Neural cell (in vitro differentiated cells): ENCODE measurements at regions not wholly inside any gene's neighbourhood (a gene's known extent, or its start where the extent isn't known, plus 50 kb on each side); places are given as distances from the start of the nearest gene placed in this dataset.
"Not testable (repeated sequence)": the region's sequence is repeated elsewhere in the genome, so short reads cannot be mapped to it uniquely, and the experiment has no call there.

Source experiments
- H2AFZ ChIP-seq: fragments of 200-600, 300-800 bp; sonication (generic), shearing (Covaris generic); 2 replicates; pipeline ENCODE4 v1.6.0; 2014; ENCODE audit warnings: low read depth, mild to moderate bottlenecking, antibody characterized with exemption, low read length, moderate library complexity
- H3F3A ChIP-seq: fragments of 200-600 bp; shearing (Covaris generic); 2 replicates; pipeline ENCODE4 v1.6.1; 2016; ENCODE audit warnings: mild to moderate bottlenecking, moderate library complexity, mixed read lengths, antibody characterized with exemption, low read length; ENCODE audit not compliant: insufficient read depth, poor library complexity, severe bottlenecking
- H3K27ac ChIP-seq: fragments of 200-600, 300-800 bp; sonication (generic), shearing (Covaris generic); 2 replicates; pipeline ENCODE4 v1.5.1; 2014; ENCODE audit warnings: mild to moderate bottlenecking, low read length, moderate library complexity
- H3K27me3 ChIP-seq: fragments of 300-800, 200-600 bp; sonication (generic), shearing (Covaris generic); 2 replicates; pipeline ENCODE4 v1.6.0; 2014; ENCODE audit warnings: mild to moderate bottlenecking, low read depth, low read length, moderate library complexity; ENCODE audit not compliant: insufficient read depth
- H3K36me3 ChIP-seq: fragments of 300-800, 200-600 bp; sonication (generic), shearing (Covaris generic); 2 replicates; pipeline ENCODE4 v1.5.1; 2014; ENCODE audit warnings: mild to moderate bottlenecking, antibody characterized with exemption, low read length, moderate library complexity; ENCODE audit not compliant: insufficient read depth
- H3K4me2 ChIP-seq: fragments of 300-800, 200-600 bp; sonication (generic), shearing (Covaris generic); 2 replicates; pipeline ENCODE4 v1.6.0; 2014; ENCODE audit warnings: mild to moderate bottlenecking, low read length
- H3K4me3 ChIP-seq: fragments of 300-800, 200-600 bp; sonication (generic), shearing (Covaris generic); 2 replicates; pipeline ENCODE4 v1.5.1; 2014; ENCODE audit warnings: mild to moderate bottlenecking, low read length, moderate library complexity
- H3K79me2 ChIP-seq: fragments of 200-600 bp; shearing (Covaris generic); replicated peaks from 2 replicates; pipeline ENCODE4 v1.6.0; 2014; ENCODE audit warnings: mild to moderate bottlenecking, low read length, moderate library complexity; ENCODE audit not compliant: insufficient read depth
- H3K9ac ChIP-seq: fragments of 300-800, 200-600 bp; sonication (generic), shearing (Covaris generic); 2 replicates; pipeline ENCODE4 v1.6.1; 2016; ENCODE audit warnings: mild to moderate bottlenecking, low read length, mixed read lengths
- H3K9me2 ChIP-seq: fragments of 200-600 bp; shearing (Covaris generic); 2 replicates; pipeline ENCODE4 v1.6.1; 2016; ENCODE audit warnings: mild to moderate bottlenecking, low read length, mixed read lengths; ENCODE audit not compliant: insufficient read depth
- H3K9me3 ChIP-seq: fragments of 200-600, 300-800 bp; sonication (generic), shearing (Covaris generic); 2 replicates; pipeline ENCODE4 v1.6.1; 2016; ENCODE audit warnings: mild to moderate bottlenecking, mixed run types, low read length, moderate library complexity, mixed read lengths
- H4K20me1 ChIP-seq: fragments of 200-600 bp; shearing (Covaris generic); 2 replicates; pipeline ENCODE4 v1.6.1; 2016; ENCODE audit warnings: mild to moderate bottlenecking, mixed run types; ENCODE audit not compliant: insufficient read depth
- EP300 ChIP-seq: fragments of 450-650 bp; conservative IDR thresholded peaks from 2 replicates; pipeline ENCODE4 v1.6.1; 2014; ENCODE audit warnings: antibody characterized with exemption, mild to moderate bottlenecking, moderate library complexity; ENCODE audit not compliant: poor library complexity, severe bottlenecking
- EZH2 ChIP-seq: fragments of 200-600, 300-800 bp; shearing (Covaris generic), sonication (generic); IDR thresholded peaks from 2 replicates; pipeline ENCODE4 v1.6.1; 2014; ENCODE audit warnings: antibody characterized with exemption, low read length, borderline replicate concordance, mild to moderate bottlenecking; ENCODE audit not compliant: insufficient read depth, poor library complexity, severe bottlenecking
- MXI1 ChIP-seq: fragments of 450-650 bp; conservative IDR thresholded peaks from 2 replicates; pipeline ENCODE4 v1.6.1; 2014; ENCODE audit warnings: antibody characterized with exemption, mild to moderate bottlenecking; ENCODE audit not compliant: poor library complexity, severe bottlenecking
- POLR2AphosphoS5 ChIP-seq: IDR thresholded peaks from 2 replicates; pipeline ENCODE4 v1.6.1; 2012
- RAD21 ChIP-seq: fragments of 450-650 bp; conservative IDR thresholded peaks from 2 replicates; pipeline ENCODE4 v1.6.1; 2014; ENCODE audit warnings: antibody characterized with exemption, mild to moderate bottlenecking, moderate library complexity
- SMC3 ChIP-seq: fragments of 450-650 bp; conservative IDR thresholded peaks from 2 replicates; pipeline ENCODE4 v1.6.1; 2014; ENCODE audit warnings: antibody characterized with exemption, mild to moderate bottlenecking, moderate library complexity; ENCODE audit not compliant: poor library complexity
- TAF1 ChIP-seq: IDR thresholded peaks from 2 replicates; pipeline ENCODE4 v1.6.1; 2012; ENCODE audit warnings: low read depth
- TF ChIP-seq, protein P1 (sequence below): fragments of 450-650 bp; IDR thresholded peaks from 2 replicates; pipeline ENCODE4 v1.5.1; 2014; ENCODE audit warnings: antibody characterized with exemption, mild to moderate bottlenecking, moderate library complexity; ENCODE audit not compliant: poor library complexity, severe bottlenecking
- TF ChIP-seq, protein P2 (sequence below): IDR thresholded peaks from 2 replicates; pipeline ENCODE4 v1.6.1; 2012; ENCODE audit warnings: borderline replicate concordance

DNA sequence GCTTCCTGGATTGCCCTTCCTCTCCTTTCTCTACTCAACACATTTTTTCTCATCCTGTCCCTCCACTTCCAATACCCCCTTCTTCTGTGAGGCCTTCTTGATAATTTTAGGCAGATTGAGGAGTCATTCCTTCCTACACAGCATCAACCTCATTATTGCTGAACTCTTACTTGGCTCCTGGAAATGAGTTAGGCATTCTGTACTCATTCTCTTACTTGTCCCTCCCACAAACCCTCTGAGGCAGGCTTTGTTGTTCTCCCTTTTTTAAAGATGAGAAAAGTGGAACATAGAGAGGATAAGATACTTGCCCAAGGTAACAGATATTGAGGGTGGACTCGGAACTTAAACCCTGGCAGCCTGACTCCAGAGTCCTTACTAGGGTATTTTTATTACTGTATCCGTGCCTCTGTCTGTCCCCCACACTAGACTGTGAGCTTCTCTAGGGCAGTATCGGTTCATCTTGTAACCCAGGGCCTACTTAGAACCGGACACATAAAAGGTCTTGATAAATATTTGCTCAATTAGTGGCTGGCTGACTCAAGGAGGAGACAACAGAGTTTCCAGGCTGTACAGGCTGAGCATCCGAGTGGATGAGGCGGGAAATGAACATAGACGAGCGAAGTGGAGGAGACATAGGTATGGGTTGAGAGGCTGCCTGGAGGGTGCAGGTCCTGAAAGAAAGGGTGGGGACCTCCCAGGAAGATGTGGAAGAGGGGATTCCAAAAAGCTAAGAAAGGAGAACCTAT lies 148.7 kb upstream of the ATP2B2 start:
- Histone ChIP-seq H3K4me2 (no peak overlapping the region), H4K20me1 (no peaks in the 10 kb centered on the region), H3K9me2 (no peaks in the 10 kb centered on the region), H3K4me3 (no peak overlapping the region), H2AFZ (no peak overlapping the region), H3K27me3 (no peaks in the 10 kb centered on the region), H3K9ac (no peak overlapping the region), H3K79me2 (no peaks in the 10 kb centered on the region), H3F3A (no peaks in the 10 kb centered on the region), H3K36me3 (no peaks in the 10 kb centered on the region), H3K27ac (no peak overlapping the region), H3K9me3 (no peaks in the 10 kb centered on the region)
- no peak for TF ChIP-seq EZH2
- no peak for TF ChIP-seq POLR2AphosphoS5
- TF ChIP-seq MXI1, result no peak
- no peak for TF ChIP-seq TAF1
- TF ChIP-seq, protein P1, sequence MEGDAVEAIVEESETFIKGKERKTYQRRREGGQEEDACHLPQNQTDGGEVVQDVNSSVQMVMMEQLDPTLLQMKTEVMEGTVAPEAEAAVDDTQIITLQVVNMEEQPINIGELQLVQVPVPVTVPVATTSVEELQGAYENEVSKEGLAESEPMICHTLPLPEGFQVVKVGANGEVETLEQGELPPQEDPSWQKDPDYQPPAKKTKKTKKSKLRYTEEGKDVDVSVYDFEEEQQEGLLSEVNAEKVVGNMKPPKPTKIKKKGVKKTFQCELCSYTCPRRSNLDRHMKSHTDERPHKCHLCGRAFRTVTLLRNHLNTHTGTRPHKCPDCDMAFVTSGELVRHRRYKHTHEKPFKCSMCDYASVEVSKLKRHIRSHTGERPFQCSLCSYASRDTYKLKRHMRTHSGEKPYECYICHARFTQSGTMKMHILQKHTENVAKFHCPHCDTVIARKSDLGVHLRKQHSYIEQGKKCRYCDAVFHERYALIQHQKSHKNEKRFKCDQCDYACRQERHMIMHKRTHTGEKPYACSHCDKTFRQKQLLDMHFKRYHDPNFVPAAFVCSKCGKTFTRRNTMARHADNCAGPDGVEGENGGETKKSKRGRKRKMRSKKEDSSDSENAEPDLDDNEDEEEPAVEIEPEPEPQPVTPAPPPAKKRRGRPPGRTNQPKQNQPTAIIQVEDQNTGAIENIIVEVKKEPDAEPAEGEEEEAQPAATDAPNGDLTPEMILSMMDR, result no peak
- no peak for TF ChIP-seq RAD21
- TF ChIP-seq, protein P2, sequence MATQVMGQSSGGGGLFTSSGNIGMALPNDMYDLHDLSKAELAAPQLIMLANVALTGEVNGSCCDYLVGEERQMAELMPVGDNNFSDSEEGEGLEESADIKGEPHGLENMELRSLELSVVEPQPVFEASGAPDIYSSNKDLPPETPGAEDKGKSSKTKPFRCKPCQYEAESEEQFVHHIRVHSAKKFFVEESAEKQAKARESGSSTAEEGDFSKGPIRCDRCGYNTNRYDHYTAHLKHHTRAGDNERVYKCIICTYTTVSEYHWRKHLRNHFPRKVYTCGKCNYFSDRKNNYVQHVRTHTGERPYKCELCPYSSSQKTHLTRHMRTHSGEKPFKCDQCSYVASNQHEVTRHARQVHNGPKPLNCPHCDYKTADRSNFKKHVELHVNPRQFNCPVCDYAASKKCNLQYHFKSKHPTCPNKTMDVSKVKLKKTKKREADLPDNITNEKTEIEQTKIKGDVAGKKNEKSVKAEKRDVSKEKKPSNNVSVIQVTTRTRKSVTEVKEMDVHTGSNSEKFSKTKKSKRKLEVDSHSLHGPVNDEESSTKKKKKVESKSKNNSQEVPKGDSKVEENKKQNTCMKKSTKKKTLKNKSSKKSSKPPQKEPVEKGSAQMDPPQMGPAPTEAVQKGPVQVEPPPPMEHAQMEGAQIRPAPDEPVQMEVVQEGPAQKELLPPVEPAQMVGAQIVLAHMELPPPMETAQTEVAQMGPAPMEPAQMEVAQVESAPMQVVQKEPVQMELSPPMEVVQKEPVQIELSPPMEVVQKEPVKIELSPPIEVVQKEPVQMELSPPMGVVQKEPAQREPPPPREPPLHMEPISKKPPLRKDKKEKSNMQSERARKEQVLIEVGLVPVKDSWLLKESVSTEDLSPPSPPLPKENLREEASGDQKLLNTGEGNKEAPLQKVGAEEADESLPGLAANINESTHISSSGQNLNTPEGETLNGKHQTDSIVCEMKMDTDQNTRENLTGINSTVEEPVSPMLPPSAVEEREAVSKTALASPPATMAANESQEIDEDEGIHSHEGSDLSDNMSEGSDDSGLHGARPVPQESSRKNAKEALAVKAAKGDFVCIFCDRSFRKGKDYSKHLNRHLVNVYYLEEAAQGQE, result no peak
- no peak for TF ChIP-seq SMC3
- no peak for TF ChIP-seq EP300

DNA sequence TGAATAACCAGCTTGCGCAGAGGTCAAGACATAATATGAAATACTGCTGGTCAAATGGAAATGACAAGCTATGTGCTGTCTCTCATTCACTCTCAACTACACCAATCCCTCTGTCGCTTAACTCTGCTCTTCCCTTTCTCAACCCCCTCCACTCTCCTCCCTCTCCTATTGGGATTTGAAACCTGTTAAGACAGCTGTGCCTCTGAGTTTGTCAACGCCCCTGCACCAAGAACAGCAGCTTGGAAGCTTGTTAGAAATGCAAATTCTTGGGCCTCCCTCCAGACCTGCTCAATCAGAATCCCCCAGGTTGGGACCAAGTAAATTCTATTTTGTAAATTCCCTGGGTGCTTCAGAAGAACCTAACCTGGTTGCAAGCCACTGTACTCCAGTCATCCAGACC lies 149.7 kb upstream of the ATP2B2 start:
- Histone ChIP-seq H3K27ac (no peak overlapping the region), H4K20me1 (no peaks in the 10 kb centered on the region), H3K9me3 (no peaks in the 10 kb centered on the region), H3F3A (no peaks in the 10 kb centered on the region), H3K4me2 (no peak overlapping the region), H3K4me3 (no peak overlapping the region), H2AFZ (no peak overlapping the region), H3K9me2 (no peaks in the 10 kb centered on the region), H3K36me3 (no peaks in the 10 kb centered on the region), H3K79me2 (no peaks in the 10 kb centered on the region), H3K27me3 (no peaks in the 10 kb centered on the region), H3K9ac (no peak overlapping the region)
- TF ChIP-seq EZH2, result no peak
- no peak for TF ChIP-seq MXI1
- no peak for TF ChIP-seq RAD21
- TF ChIP-seq SMC3, result no peak
- no peak for TF ChIP-seq EP300
- TF ChIP-seq, protein P1, result no peak
- no peak for TF ChIP-seq POLR2AphosphoS5
- no peak for TF ChIP-seq TAF1
- TF ChIP-seq, protein P2, result no peak

DNA sequence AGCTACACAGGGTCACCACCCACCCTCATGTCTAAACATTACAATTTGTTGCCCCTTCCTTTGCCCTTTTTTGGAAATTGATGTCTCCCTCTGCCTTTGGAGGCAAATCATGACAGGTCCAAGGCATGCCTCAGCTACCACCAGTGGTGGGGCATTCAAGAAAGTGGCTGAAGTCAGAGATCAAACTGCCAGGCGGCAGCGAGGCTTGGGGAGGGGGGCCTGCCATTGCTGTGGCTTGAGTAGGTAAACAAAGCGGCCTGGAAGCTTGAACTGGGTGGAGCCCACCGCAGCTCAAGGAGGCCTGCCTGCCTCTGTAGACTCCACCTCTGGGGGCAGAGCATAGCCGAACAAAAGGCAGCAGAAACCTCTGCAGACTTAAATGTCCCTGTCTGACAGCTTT lies 152.0 kb upstream of the ATP2B2 start:
- H2AFZ ChIP-seq, H3K4me3 ChIP-seq, H4K20me1 ChIP-seq, H3F3A ChIP-seq, H3K27ac ChIP-seq, H3K9ac ChIP-seq, H3K9me2 ChIP-seq, H3K27me3 ChIP-seq, H3K4me2 ChIP-seq, H3K36me3 ChIP-seq, H3K9me3 ChIP-seq, H3K79me2 ChIP-seq: not testable (repeated sequence)
